ENCODE measurements at regions not wholly inside any gene's neighbourhood (a gene's known extent, or its start where the extent isn't known, plus 50 kb on each side); places are given as distances from the start of the nearest gene placed in this dataset.

DNA sequence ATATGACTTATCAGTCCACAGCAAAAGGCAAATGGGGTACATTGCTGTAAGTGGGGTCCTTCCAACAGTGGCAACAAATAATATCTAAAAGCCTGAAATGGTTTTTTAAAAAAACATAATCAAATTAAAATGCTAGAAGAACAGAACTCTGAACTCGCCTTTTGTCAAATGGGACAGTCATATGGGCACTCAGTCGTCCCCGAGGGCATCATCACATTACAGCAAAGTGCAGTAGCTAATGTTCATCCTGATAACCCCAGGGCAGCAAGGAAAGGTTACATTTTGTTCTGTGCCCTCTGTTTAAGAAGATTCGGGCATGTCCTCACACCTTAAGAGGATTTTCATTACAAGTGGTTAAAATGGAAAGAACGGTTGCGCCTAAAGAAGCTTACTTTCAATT, 997.9 kb upstream of the TENM3 start:
- intact Hi-C loops (cut with DNase I; ENCODE audit: low total_unique reads), result no loop called here
- TF ChIP-seq, protein P1, sequence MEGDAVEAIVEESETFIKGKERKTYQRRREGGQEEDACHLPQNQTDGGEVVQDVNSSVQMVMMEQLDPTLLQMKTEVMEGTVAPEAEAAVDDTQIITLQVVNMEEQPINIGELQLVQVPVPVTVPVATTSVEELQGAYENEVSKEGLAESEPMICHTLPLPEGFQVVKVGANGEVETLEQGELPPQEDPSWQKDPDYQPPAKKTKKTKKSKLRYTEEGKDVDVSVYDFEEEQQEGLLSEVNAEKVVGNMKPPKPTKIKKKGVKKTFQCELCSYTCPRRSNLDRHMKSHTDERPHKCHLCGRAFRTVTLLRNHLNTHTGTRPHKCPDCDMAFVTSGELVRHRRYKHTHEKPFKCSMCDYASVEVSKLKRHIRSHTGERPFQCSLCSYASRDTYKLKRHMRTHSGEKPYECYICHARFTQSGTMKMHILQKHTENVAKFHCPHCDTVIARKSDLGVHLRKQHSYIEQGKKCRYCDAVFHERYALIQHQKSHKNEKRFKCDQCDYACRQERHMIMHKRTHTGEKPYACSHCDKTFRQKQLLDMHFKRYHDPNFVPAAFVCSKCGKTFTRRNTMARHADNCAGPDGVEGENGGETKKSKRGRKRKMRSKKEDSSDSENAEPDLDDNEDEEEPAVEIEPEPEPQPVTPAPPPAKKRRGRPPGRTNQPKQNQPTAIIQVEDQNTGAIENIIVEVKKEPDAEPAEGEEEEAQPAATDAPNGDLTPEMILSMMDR (IDR thresholded peaks at IDR 0.05), result no peak
- TF ChIP-seq POLR2A (IDR thresholded peaks at IDR 0.05), result no peak
- 91 to 93% methylated on average over 6 of the region's 6 CpGs for WGBS, 2 donors
- no peak overlapping the region for H3K4me3 ChIP-seq (ENCODE audit: low read depth, poor library complexity, severe bottlenecking)
- no peak for DNase-seq (ENCODE audit: low spot score in 2 of 2)

DNA sequence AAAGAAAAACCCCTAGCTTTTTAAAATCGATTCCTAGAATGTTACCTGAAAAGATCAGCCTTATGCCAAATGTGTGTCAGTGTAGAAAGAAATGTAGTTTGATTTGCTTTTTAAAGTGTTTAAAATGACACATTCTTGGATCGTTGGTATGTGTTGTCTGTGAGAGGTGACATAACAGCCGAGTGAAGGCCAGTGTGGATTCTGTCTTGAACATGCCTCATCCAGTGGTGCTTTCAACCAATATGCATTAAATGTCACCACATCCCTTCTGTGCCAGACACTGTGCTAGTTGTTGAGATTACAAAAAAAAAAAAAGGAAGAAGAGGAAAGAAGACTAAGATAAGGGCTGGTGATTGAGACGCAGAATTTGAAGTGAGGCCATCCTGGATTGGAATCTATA, 994.2 kb upstream of the TENM3 start:
- no peak for DNase-seq (ENCODE audit: low spot score in 2 of 2)
- WGBS, 2 donors, result 41 to 58% methylated on average over 4 of the region's 4 CpGs
- intact Hi-C loops (cut with DNase I; ENCODE audit: low total_unique reads), result no loop called here
- TF ChIP-seq, protein P1 (IDR thresholded peaks at IDR 0.05), result no peak
- no peak for TF ChIP-seq POLR2A (IDR thresholded peaks at IDR 0.05)
- no peak overlapping the region for H3K4me3 ChIP-seq (ENCODE audit: low read depth, poor library complexity, severe bottlenecking)

DNA sequence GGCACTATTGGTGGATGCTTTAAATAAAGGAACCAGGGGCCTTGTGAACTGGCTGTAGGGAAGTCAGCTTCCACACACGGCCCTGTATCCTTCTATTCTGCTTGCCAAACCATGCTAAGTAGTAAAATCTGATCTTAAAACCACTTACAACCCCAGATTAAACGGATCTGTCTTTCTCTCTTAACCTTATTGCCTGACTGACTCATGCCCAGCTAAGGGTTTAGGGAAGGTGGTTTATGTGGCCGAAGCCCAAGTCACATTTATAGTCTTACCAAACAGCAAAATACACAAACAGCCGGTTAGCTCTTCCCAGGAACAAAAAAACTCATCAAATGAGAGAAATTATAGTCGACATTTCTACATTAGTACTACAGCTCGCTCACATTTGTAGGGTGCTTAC, 988.4 kb upstream of the TENM3 start:
- no peak for TF ChIP-seq POLR2A (IDR thresholded peaks at IDR 0.05)
- TF ChIP-seq, protein P1 (IDR thresholded peaks at IDR 0.05), result no peak
- DNase-seq (ENCODE audit: low spot score in 2 of 2), result no peak
- 78 to 82% methylated on average over 6 of the region's 6 CpGs for WGBS, 2 donors
- no peak overlapping the region for H3K4me3 ChIP-seq (ENCODE audit: low read depth, poor library complexity, severe bottlenecking)
- intact Hi-C loops (cut with DNase I; ENCODE audit: low total_unique reads), result no loop called here

DNA sequence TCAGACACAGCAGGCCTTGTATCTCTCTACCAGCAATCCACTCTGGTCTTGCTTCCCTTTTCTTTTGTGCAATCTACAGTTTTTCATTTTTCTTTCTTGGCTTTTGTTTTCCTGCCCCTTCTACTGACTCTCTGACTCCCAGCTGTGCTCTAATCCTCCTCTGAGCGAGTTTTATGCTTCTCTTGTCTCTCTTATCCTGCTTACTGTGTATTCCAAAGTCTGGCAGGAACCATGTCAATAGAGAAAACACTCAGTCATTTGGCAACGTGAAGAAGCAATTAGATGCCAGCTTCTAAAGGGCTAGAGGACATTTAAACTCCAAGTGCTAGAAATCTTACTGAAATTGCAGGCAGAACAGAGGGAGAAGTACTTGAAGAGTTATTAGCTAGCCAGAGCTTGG, 984.6 kb upstream of the TENM3 start:
- TF ChIP-seq POLR2A (IDR thresholded peaks at IDR 0.05), result no peak
- TF ChIP-seq, protein P1 (IDR thresholded peaks at IDR 0.05), result no peak
- DNase-seq (ENCODE audit: low spot score in 2 of 2), result no peak
- H3K4me3 ChIP-seq (ENCODE audit: low read depth, poor library complexity, severe bottlenecking), result no peak overlapping the region
- intact Hi-C loops (cut with DNase I; ENCODE audit: low total_unique reads), result no loop called here
- WGBS, 2 donors, result 13 to 19% methylated on average over 2 of the region's 2 CpGs

DNA sequence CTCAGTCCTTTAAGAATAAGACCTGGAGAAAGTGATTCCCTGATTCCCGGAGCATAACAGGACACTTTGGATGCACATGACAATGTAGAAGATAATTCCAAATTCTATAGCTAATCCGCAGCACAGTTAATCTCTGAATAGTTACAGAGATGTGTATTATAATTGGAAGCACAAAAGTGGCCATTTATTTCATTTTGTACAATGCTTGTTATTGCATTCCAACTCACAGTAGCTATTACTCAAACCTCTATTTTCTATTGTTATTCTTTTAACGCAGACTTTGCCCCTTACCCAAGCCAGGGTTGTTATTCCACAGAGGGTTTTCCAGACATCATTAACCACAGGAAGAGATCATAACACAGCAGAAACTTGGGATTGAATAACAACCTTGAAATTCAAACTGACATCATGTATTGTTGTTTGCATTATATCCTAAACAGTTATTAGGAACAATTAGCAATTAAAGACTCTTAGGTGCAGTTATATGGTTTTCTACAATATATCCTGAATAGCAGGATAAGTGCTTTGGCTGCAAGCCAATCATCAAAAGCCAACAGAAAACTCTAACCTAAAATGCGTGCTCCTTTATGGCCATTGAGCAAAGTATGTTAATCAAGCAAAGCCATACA, 984.0 kb upstream of the TENM3 start:
- intact Hi-C loops (cut with DNase I; ENCODE audit: low total_unique reads), result no loop called here
- 51 to 63% methylated on average over 4 of the region's 4 CpGs for WGBS, 2 donors
- no peak for DNase-seq (ENCODE audit: low spot score in 2 of 2)

More for the DNA sequence above, 984.0 kb upstream of the TENM3 start:
- H3K4me3 ChIP-seq (ENCODE audit: low read depth, poor library complexity, severe bottlenecking), result no peak overlapping the region
- no peak for TF ChIP-seq POLR2A (IDR thresholded peaks at IDR 0.05)
- TF ChIP-seq, protein P1 (IDR thresholded peaks at IDR 0.05), result no peak
